ENCODE measurements at regions not wholly inside any gene's neighbourhood (a gene's known extent, or its start where the extent isn't known, plus 50 kb on each side); places are given as distances from the start of the nearest gene placed in this dataset.

- no peak for DNase-seq (ENCODE audit: low read depth)
Observed at GRCh38 chr2:118510807-118511206, 336.6 kb downstream of the EN1 start.

GRCh38 chr2:118509319-118510004 lies 338.0 kb downstream of the EN1 start:
- DNase-seq (ENCODE audit: low read depth), result no peak

- no peak for DNase-seq (ENCODE audit: low read depth)
Observed at GRCh38 chr2:118508282-118508681, 339.2 kb downstream of the EN1 start.

- DNase-seq (ENCODE audit: low read depth), result no peak
Observed at GRCh38 chr2:118505436-118505835, 342.0 kb downstream of the EN1 start.

- DNase-seq (ENCODE audit: low read depth), result no peak
Observed at GRCh38 chr2:118502106-118502505, 345.3 kb downstream of the EN1 start.

- DNase-seq (ENCODE audit: low read depth), result no peak
Observed at GRCh38 chr2:118498943-118499342, 348.5 kb downstream of the EN1 start.

- no peak for DNase-seq (ENCODE audit: low read depth)
Observed at GRCh38 chr2:118496870-118497611, 350.4 kb downstream of the EN1 start.

- no peak for DNase-seq (ENCODE audit: low read depth)
Observed at GRCh38 chr2:118496467-118496866, 351.0 kb downstream of the EN1 start.

- DNase-seq (ENCODE audit: low read depth), result no peak
Observed at GRCh38 chr2:118495290-118495689, 352.2 kb downstream of the EN1 start.

- DNase-seq (ENCODE audit: low read depth), result no peak
Observed at GRCh38 chr2:118493213-118493612, 354.2 kb downstream of the EN1 start.

GRCh38 chr2:118492335-118492734 lies 355.1 kb downstream of the EN1 start:
- DNase-seq (ENCODE audit: low read depth), result no peak

GRCh38 chr2:118490330-118490729 lies 357.1 kb downstream of the EN1 start:
- no peak for DNase-seq (ENCODE audit: low read depth)

GRCh38 chr2:118489712-118490299 lies 357.6 kb downstream of the EN1 start:
- no peak for DNase-seq (ENCODE audit: low read depth)

GRCh38 chr2:118481299-118481698 lies 366.1 kb downstream of the EN1 start:
- DNase-seq (ENCODE audit: low read depth), result no peak

- no peak for DNase-seq (ENCODE audit: low read depth)
Observed at GRCh38 chr2:118479020-118479419, 368.4 kb downstream of the EN1 start.

GRCh38 chr2:118477111-118477862 lies 370.2 kb downstream of the EN1 start:
- no peak for DNase-seq (ENCODE audit: low read depth)

GRCh38 chr2:118475622-118476205 lies 371.7 kb downstream of the EN1 start:
- DNase-seq (ENCODE audit: low read depth), result no peak

GRCh38 chr2:118474541-118474920 lies 372.9 kb downstream of the EN1 start:
- no peak for DNase-seq (ENCODE audit: low read depth)

GRCh38 chr2:118473846-118474540 lies 373.5 kb downstream of the EN1 start:
- DNase-seq (ENCODE audit: low read depth), result no peak

- DNase-seq (ENCODE audit: low read depth), result no peak
Observed at GRCh38 chr2:118473241-118473640, 374.2 kb downstream of the EN1 start.

- DNase-seq (ENCODE audit: low read depth), result no peak
Observed at GRCh38 chr2:118470297-118470696, 377.2 kb downstream of the EN1 start.

- DNase-seq (ENCODE audit: low read depth), result no peak
Observed at GRCh38 chr2:118469103-118469502, 378.3 kb downstream of the EN1 start.

Measured in GM04503 (cell line).